ENCODE measurements at regions not wholly inside any gene's neighbourhood (a gene's known extent, or its start where the extent isn't known, plus 50 kb on each side); places are given as distances from the start of the nearest gene placed in this dataset.

- TF ChIP-seq EZH2 (IDR thresholded peaks at IDR 0.05; ENCODE audit: insufficient read depth, poor library complexity, severe bottlenecking) (no peak), EZH2phosphoT487 (IDR thresholded peaks at IDR 0.05; ENCODE audit: insufficient read depth, low read depth) (no peak)
- no peaks in the 10 kb centered on the region for H3K27me3 ChIP-seq (replicated peaks; ENCODE audit: insufficient read depth)
- no peak overlapping the region for H3K4me3 ChIP-seq
- H3K9me2 ChIP-seq (ENCODE audit: insufficient read depth), result no peaks in the 10 kb centered on the region
- H3K4me2 ChIP-seq (ENCODE audit: unreplicated experiment), result no peak overlapping the region
- H3F3A ChIP-seq (ENCODE audit: insufficient read depth), result no peaks in the 10 kb centered on the region
- DNase-seq, result no peak
- H3K36me3 ChIP-seq (ENCODE audit: low read depth), result no peaks in the 10 kb centered on the region
- H3K9me3 ChIP-seq (ENCODE audit: low read depth), result no peaks in the 10 kb centered on the region
- H2AFZ ChIP-seq, result no peak overlapping the region
- H3K9ac ChIP-seq, result no peak overlapping the region
- in situ Hi-C loops (cut with MboI), result no loop called here
- no peak overlapping the region for H3K27ac ChIP-seq
- WGBS, 2 experiments (ENCODE audit: low coverage in 1 of 2, low lambda C conversion rate in 2 of 2, missing lambda C conversion rate in 2 of 2), result 9 to 12% methylated on average over 2 of the region's 2 CpGs
- no peaks in the 10 kb centered on the region for H3K79me2 ChIP-seq (ENCODE audit: insufficient read depth)
- H4K20me1 ChIP-seq (ENCODE audit: insufficient read depth), result no peaks in the 10 kb centered on the region
- no peaks in the 10 kb centered on the region for H3K4me1 ChIP-seq (ENCODE audit: insufficient read depth)
These were observed 356.8 kb upstream of the DMAC1 start for GRCh38 chr9:8156346-8156745.

DNA sequence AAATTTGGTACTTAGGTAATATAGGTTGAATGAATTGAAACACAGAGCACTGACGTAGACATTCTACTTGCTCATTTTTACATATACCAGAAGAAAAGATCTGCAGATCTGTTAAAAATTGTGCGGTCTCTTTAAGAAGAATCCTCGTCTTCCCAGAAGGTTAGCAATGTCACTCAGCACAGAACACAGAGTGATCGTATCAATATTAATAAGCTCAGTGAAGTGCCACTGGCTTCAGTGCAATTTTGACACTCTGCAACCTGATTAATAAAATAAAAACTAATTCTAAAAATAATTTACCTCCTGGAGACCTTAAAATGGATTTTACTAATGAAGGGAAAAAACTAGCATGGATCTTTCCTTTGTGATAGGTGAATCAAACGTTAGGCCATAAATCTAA is 356.1 kb upstream of the DMAC1 start:
- no peak for TF ChIP-seq EZH2phosphoT487 (IDR thresholded peaks at IDR 0.05; ENCODE audit: insufficient read depth, low read depth)
- no peak for TF ChIP-seq EZH2 (IDR thresholded peaks at IDR 0.05; ENCODE audit: insufficient read depth, poor library complexity, severe bottlenecking)
- Histone ChIP-seq H3K27me3 (replicated peaks; ENCODE audit: insufficient read depth) (no peaks in the 10 kb centered on the region), H3K36me3 (ENCODE audit: low read depth) (no peaks in the 10 kb centered on the region), H3K9me3 (ENCODE audit: low read depth) (no peaks in the 10 kb centered on the region), H3K79me2 (ENCODE audit: insufficient read depth) (no peaks in the 10 kb centered on the region), H3K27ac (no peak overlapping the region), H3K4me3 (no peak overlapping the region), H3K4me2 (ENCODE audit: unreplicated experiment) (no peak overlapping the region), H4K20me1 (ENCODE audit: insufficient read depth) (no peaks in the 10 kb centered on the region), H3K9me2 (ENCODE audit: insufficient read depth) (no peaks in the 10 kb centered on the region), H3F3A (ENCODE audit: insufficient read depth) (no peaks in the 10 kb centered on the region), H2AFZ (no peak overlapping the region), H3K9ac (no peak overlapping the region), H3K4me1 (ENCODE audit: insufficient read depth) (no peaks in the 10 kb centered on the region)
- 33 to 38% methylated on average over 5 of the region's 5 CpGs for WGBS, 2 experiments (ENCODE audit: low coverage in 1 of 2, low lambda C conversion rate in 2 of 2, missing lambda C conversion rate in 2 of 2)
- in situ Hi-C loops (cut with MboI), result no loop called here
- DNase-seq, result no peak

DNA sequence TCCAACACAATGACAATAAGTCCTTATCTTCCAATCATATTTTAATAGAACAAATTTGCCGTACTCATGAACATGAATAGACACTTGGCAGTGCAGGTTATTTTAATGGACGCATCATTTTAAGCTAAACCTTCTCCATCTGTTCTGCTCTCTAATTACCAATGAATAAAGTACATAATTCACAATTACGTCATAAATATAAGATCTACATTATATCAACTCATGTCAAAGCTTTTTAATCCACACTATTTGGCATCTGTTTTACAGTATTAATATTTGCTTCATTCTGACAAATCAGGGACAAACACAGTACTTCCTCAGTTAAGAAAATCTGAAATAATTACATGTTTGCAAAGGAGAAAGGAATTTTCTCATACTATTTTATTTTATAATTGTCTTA is 344.1 kb upstream of the DMAC1 start:
- Histone ChIP-seq H3K4me3 (no peak overlapping the region), H3K4me2 (ENCODE audit: unreplicated experiment) (no peak overlapping the region), H2AFZ (no peak overlapping the region), H3K79me2 (ENCODE audit: insufficient read depth) (no peaks in the 10 kb centered on the region), H3F3A (ENCODE audit: insufficient read depth) (no peaks in the 10 kb centered on the region), H3K9me2 (ENCODE audit: insufficient read depth) (no peaks in the 10 kb centered on the region), H3K9me3 (ENCODE audit: low read depth) (peaks cover 2% of the 10 kb centered on the region), H3K27ac (no peak overlapping the region), H4K20me1 (ENCODE audit: insufficient read depth) (no peaks in the 10 kb centered on the region), H3K27me3 (replicated peaks; ENCODE audit: insufficient read depth) (no peaks in the 10 kb centered on the region), H3K4me1 (ENCODE audit: insufficient read depth) (no peaks in the 10 kb centered on the region), H3K9ac (no peak overlapping the region), H3K36me3 (ENCODE audit: low read depth) (no peaks in the 10 kb centered on the region)
- in situ Hi-C loops (cut with MboI), result no loop called here
- no peak for TF ChIP-seq EZH2 (IDR thresholded peaks at IDR 0.05; ENCODE audit: insufficient read depth, poor library complexity, severe bottlenecking)
- TF ChIP-seq EZH2phosphoT487 (IDR thresholded peaks at IDR 0.05; ENCODE audit: insufficient read depth, low read depth), result no peak
- DNase-seq, result no peak
- 16 to 23% methylated on average over 3 of the region's 3 CpGs for WGBS, 2 experiments (ENCODE audit: low coverage in 1 of 2, low lambda C conversion rate in 2 of 2, missing lambda C conversion rate in 2 of 2)

GRCh38 chr9:8140557-8140956 is 341.0 kb upstream of the DMAC1 start:
- Histone ChIP-seq H3K9me2 (ENCODE audit: insufficient read depth) (no peaks in the 10 kb centered on the region), H3K4me1 (ENCODE audit: insufficient read depth) (no peaks in the 10 kb centered on the region), H3K9me3 (ENCODE audit: low read depth) (peaks cover 2% of the 10 kb centered on the region), H3K4me3 (no peak overlapping the region), H4K20me1 (ENCODE audit: insufficient read depth) (no peaks in the 10 kb centered on the region), H3F3A (ENCODE audit: insufficient read depth) (no peaks in the 10 kb centered on the region), H2AFZ (no peak overlapping the region), H3K27ac (no peak overlapping the region), H3K36me3 (ENCODE audit: low read depth) (no peaks in the 10 kb centered on the region), H3K79me2 (ENCODE audit: insufficient read depth) (no peaks in the 10 kb centered on the region), H3K27me3 (replicated peaks; ENCODE audit: insufficient read depth) (no peaks in the 10 kb centered on the region), H3K9ac (no peak overlapping the region), H3K4me2 (ENCODE audit: unreplicated experiment) (no peak overlapping the region)
- DNase-seq, result no peak
- in situ Hi-C loops (cut with MboI), result no loop called here
- no peak for TF ChIP-seq EZH2 (IDR thresholded peaks at IDR 0.05; ENCODE audit: insufficient read depth, poor library complexity, severe bottlenecking)
- no peak for TF ChIP-seq EZH2phosphoT487 (IDR thresholded peaks at IDR 0.05; ENCODE audit: insufficient read depth, low read depth)
- 16 to 22% methylated on average over 2 of the region's 2 CpGs for WGBS, 2 experiments (ENCODE audit: low coverage in 1 of 2, low lambda C conversion rate in 2 of 2, missing lambda C conversion rate in 2 of 2)

GRCh38 chr9:8139756-8140155 is 340.2 kb upstream of the DMAC1 start:
- Histone ChIP-seq H3K36me3 (ENCODE audit: low read depth) (no peaks in the 10 kb centered on the region), H3K9ac (no peak overlapping the region), H3K9me2 (ENCODE audit: insufficient read depth) (no peaks in the 10 kb centered on the region), H3K27ac (no peak overlapping the region), H4K20me1 (ENCODE audit: insufficient read depth) (no peaks in the 10 kb centered on the region), H3K9me3 (ENCODE audit: low read depth) (peaks cover 2% of the 10 kb centered on the region), H3K79me2 (ENCODE audit: insufficient read depth) (no peaks in the 10 kb centered on the region), H3K4me1 (ENCODE audit: insufficient read depth) (no peaks in the 10 kb centered on the region), H2AFZ (no peak overlapping the region), H3K4me2 (ENCODE audit: unreplicated experiment) (no peak overlapping the region), H3K4me3 (no peak overlapping the region), H3F3A (ENCODE audit: insufficient read depth) (no peaks in the 10 kb centered on the region), H3K27me3 (replicated peaks; ENCODE audit: insufficient read depth) (no peaks in the 10 kb centered on the region)
- 44 to 57% methylated on average over 1 of the region's 1 CpG for WGBS, 2 experiments (ENCODE audit: low coverage in 1 of 2, low lambda C conversion rate in 2 of 2, missing lambda C conversion rate in 2 of 2)
- in situ Hi-C loops (cut with MboI), result no loop called here
- DNase-seq, result no peak
- TF ChIP-seq EZH2phosphoT487 (IDR thresholded peaks at IDR 0.05; ENCODE audit: insufficient read depth, low read depth) (no peak), EZH2 (IDR thresholded peaks at IDR 0.05; ENCODE audit: insufficient read depth, poor library complexity, severe bottlenecking) (no peak)
